SK-N-SH (cell line): ENCODE measurements at regions not wholly inside any gene's neighbourhood (a gene's known extent, or its start where the extent isn't known, plus 50 kb on each side); places are given as distances from the start of the nearest gene placed in this dataset.

Experiments
- CTCF ChIA-PET: fragments of 300-600, 350-600 bp; formaldehyde crosslinking; extraction: SDS; loops from one replicate; lab custom pipeline; 2021; lab: Yijun Ruan, JAX
- POLR2A ChIA-PET: fragments of 350-600 bp; sonication (Branson Sonifier 250); formaldehyde crosslinking; extraction: SDS; loops from one replicate; lab custom pipeline; 2020; ENCODE audit warnings: antibody characterized with exemption, inconsistent platforms; lab: Yijun Ruan, JAX
- DNase-seq: peaks from one replicate; pipeline ENCODE4 v3.0.0; 2012
- H2AFZ ChIP-seq: fragments of 200-600 bp; sonication (generic); 2 replicates; pipeline ENCODE4 v1.8.1; 2016; ENCODE audit warnings: antibody characterized with exemption, mild to moderate bottlenecking, low read depth
- H3F3A ChIP-seq: fragments of 200-600 bp; sonication (generic); replicated peaks from 2 replicates; pipeline ENCODE3; 2016; ENCODE audit warnings: antibody characterized with exemption, mild to moderate bottlenecking; ENCODE audit not compliant: insufficient read depth
- H3K27ac ChIP-seq, 2 experiments: fragments of 200-500 bp in 1 of 2; fragments of 200-600 bp in 1 of 2; sonication (Bioruptor generic) in 1 of 2; sonication (generic), shearing (Covaris generic) in 1 of 2; 2 replicates each; pipeline versions ENCODE4 v1.5.1 to v1.6.1; 2014 to 2016; ENCODE audit warnings: low read depth in 2 of 2, inconsistent platforms in 1 of 2, low read length in 1 of 2, mild to moderate bottlenecking in 1 of 2, mixed read lengths in 1 of 2
- H3K27me3 ChIP-seq: fragments of 200-600 bp; sonication (generic), shearing (Covaris generic); 2 replicates; pipeline ENCODE4 v1.6.1; 2016; ENCODE audit warnings: mixed run types; ENCODE audit not compliant: insufficient read depth
- H3K36me3 ChIP-seq, 2 experiments: fragments of 200-500 bp in 1 of 2; fragments of 200-600 bp in 1 of 2; sonication (Bioruptor generic) in 1 of 2; sonication (generic) in 1 of 2; replicated peaks in 1 of 2; 2 replicates each; pipeline versions ENCODE3 to v1.5.1; 2014 to 2016; ENCODE audit warnings: low read length in 1 of 2, mild to moderate bottlenecking in 1 of 2; ENCODE audit not compliant: insufficient read depth in 2 of 2, control insufficient read depth in 1 of 2
- H3K4me1 ChIP-seq, 2 experiments: fragments of 200-500 bp in 1 of 2; fragments of 200-600 bp in 1 of 2; sonication (Bioruptor generic) in 1 of 2; sonication (generic), shearing (Covaris generic) in 1 of 2; 2 replicates each; pipeline versions ENCODE4 v1.5.1 to v1.6.1; 2014 to 2016; ENCODE audit warnings: low read depth in 1 of 2, low read length in 1 of 2, mixed run types in 1 of 2; ENCODE audit not compliant: insufficient read depth in 2 of 2, control insufficient read depth in 1 of 2
- H3K4me2 ChIP-seq: fragments of 200-600 bp; sonication (generic), shearing (Covaris generic); 2 replicates; pipeline ENCODE4 v1.6.1; 2017; ENCODE audit warnings: mixed run types
- H3K4me3 ChIP-seq, 2 experiments: fragments of 200-500 bp in 1 of 2; fragments of 200-600 bp in 1 of 2; sonication (Bioruptor generic) in 1 of 2; sonication (generic), shearing (Covaris generic) in 1 of 2; 2 replicates each; pipeline versions ENCODE4 v1.5.1 to v1.8.1; 2014 to 2016; ENCODE audit warnings: low read depth in 2 of 2, inconsistent platforms in 1 of 2, low read length in 1 of 2, mild to moderate bottlenecking in 1 of 2, mixed read lengths in 1 of 2, moderate library complexity in 1 of 2
- H3K79me2 ChIP-seq: fragments of 200-600 bp; sonication (generic); 2 replicates; pipeline ENCODE4 v1.8.1; 2017; ENCODE audit warnings: mild to moderate bottlenecking; ENCODE audit not compliant: insufficient read depth
- H3K9ac ChIP-seq: fragments of 200-600 bp; sonication (generic); 2 replicates; pipeline ENCODE4 v1.6.1; 2017; ENCODE audit warnings: mixed run types
- H3K9me2 ChIP-seq: fragments of 200-600 bp; sonication (generic); 2 replicates; pipeline ENCODE4 v1.6.1; 2017; ENCODE audit warnings: mixed run types
- H3K9me3 ChIP-seq: fragments of 200-600 bp; sonication (generic); 2 replicates; pipeline ENCODE4 v1.6.1; 2017; ENCODE audit warnings: mixed run types, mild to moderate bottlenecking, moderate library complexity
- H4K20me1 ChIP-seq: fragments of 200-600 bp; sonication (generic); 2 replicates; pipeline ENCODE4 v1.6.1; 2017; ENCODE audit warnings: mild to moderate bottlenecking, mixed run types; ENCODE audit not compliant: insufficient read depth
- EP300 ChIP-seq, 2 experiments: IDR thresholded peaks; 2 replicates each; pipeline versions ENCODE4 v1.4.0 to v1.6.1; 2012; ENCODE audit warnings: borderline replicate concordance in 1 of 2, low read depth in 1 of 2, low read length in 1 of 2
- EZH2phosphoT487 ChIP-seq: fragments of 200-600 bp; sonication (generic); IDR thresholded peaks from 2 replicates; pipeline ENCODE4 v1.6.1; 2017; ENCODE audit warnings: low read depth, mixed run types, mild to moderate bottlenecking, antibody characterized with exemption, moderate library complexity, borderline replicate concordance
- FOSL2 ChIP-seq: IDR thresholded peaks from 2 replicates; pipeline ENCODE4 v1.4.0; 2012; ENCODE audit warnings: low read depth, mild to moderate bottlenecking, moderate library complexity, borderline replicate concordance
- FOXM1 ChIP-seq: IDR thresholded peaks from 2 replicates; pipeline ENCODE4 v1.4.0; 2012; ENCODE audit warnings: low read depth, mild to moderate bottlenecking
- GABPA ChIP-seq: IDR thresholded peaks from 2 replicates; pipeline ENCODE4 v1.4.0; 2012; ENCODE audit warnings: low read depth, mild to moderate bottlenecking
- MAX ChIP-seq: IDR thresholded peaks from 2 replicates; pipeline ENCODE4 v1.4.0; 2012; ENCODE audit warnings: low read depth
- MXI1 ChIP-seq: IDR thresholded peaks from 2 replicates; pipeline ENCODE4 v1.6.1; 2012; ENCODE audit warnings: mild to moderate bottlenecking, low read depth, low read length, improper control_type of control experiment
- NFIC ChIP-seq: IDR thresholded peaks from 2 replicates; pipeline ENCODE4 v1.4.0; 2012; ENCODE audit warnings: borderline replicate concordance
- PBX3 ChIP-seq: IDR thresholded peaks from 2 replicates; pipeline ENCODE4; 2012
- RAD21 ChIP-seq: IDR thresholded peaks from 2 replicates; pipeline ENCODE4 v1.6.1; 2012; ENCODE audit warnings: mild to moderate bottlenecking, low read length
- RCOR1 ChIP-seq: fragments of 150-350 bp; IDR thresholded peaks from 2 replicates; pipeline ENCODE4 v1.6.1; 2017; ENCODE audit warnings: antibody characterized with exemption, low read length
- RXRA ChIP-seq: IDR thresholded peaks from 2 replicates; pipeline ENCODE4 v1.4.0; 2012; ENCODE audit warnings: low read depth, mild to moderate bottlenecking, borderline replicate concordance
- SIN3A ChIP-seq: IDR thresholded peaks from 2 replicates; pipeline ENCODE4 v1.6.1; 2012; ENCODE audit warnings: low read depth, mild to moderate bottlenecking, low read length, moderate library complexity, borderline replicate concordance
- SMC3 ChIP-seq: IDR thresholded peaks from 2 replicates; pipeline ENCODE4 v1.6.1; 2012; ENCODE audit warnings: low read depth, low read length, improper control_type of control experiment
- TAF1 ChIP-seq: IDR thresholded peaks from 2 replicates; pipeline ENCODE4 v1.6.1; 2012; ENCODE audit warnings: low read depth, mild to moderate bottlenecking, low read length, moderate library complexity, borderline replicate concordance
- TCF12 ChIP-seq: IDR thresholded peaks from 2 replicates; pipeline ENCODE4 v1.4.0; 2012
- TEAD4 ChIP-seq: IDR thresholded peaks from 2 replicates; pipeline ENCODE4 v1.4.0; 2012; ENCODE audit warnings: mild to moderate bottlenecking, borderline replicate concordance; ENCODE audit not compliant: insufficient read depth
- USF1 ChIP-seq: IDR thresholded peaks from 2 replicates; pipeline ENCODE4 v1.4.0; 2012; ENCODE audit warnings: low read depth, borderline replicate concordance
- USF2 ChIP-seq: fragments of 150-350 bp; IDR thresholded peaks from 2 replicates; pipeline ENCODE4 v1.6.1; 2017; ENCODE audit warnings: antibody characterized with exemption, low read length, low read depth, borderline replicate concordance
- YY1 ChIP-seq: IDR thresholded peaks from 2 replicates; pipeline ENCODE4 v1.4.0; 2012; ENCODE audit warnings: low read depth, mild to moderate bottlenecking
- ZBTB33 ChIP-seq: IDR thresholded peaks from 2 replicates; pipeline ENCODE4 v1.4.0; 2012; ENCODE audit warnings: low read depth, borderline replicate concordance
- WGBS: methylation state at CpG from one replicate; pipeline ENCODE4 v1.1.6; 2017; ENCODE audit warnings: low lambda C conversion rate; 5-methylcytosine and 5-hydroxymethylcytosine counted together

GRCh38 chr1:170225781-170226530, 80.2 kb downstream of the NTMT2 start (continued):
- TF ChIP-seq USF2 (no peak), RCOR1 (no peak), ZBTB33 (no peak), NFIC (peak; percentile 17; the same call in 1 of the 2 replicates), SMC3 (no peak), TEAD4 (no peak), GABPA (no peak), FOXM1 (no peak), EP300 (IDR thresholded peaks at IDR 0.05; ENCODE audit: borderline replicate concordance in 1 of 2, low read depth in 1 of 2, low read length in 1 of 2) (no peak)

GRCh38 chr1:170226767-170227166, 81.0 kb downstream of the NTMT2 start:
- CTCF ChIA-PET: no interaction called here
- no peaks in the 10 kb centered on the region for H4K20me1 ChIP-seq
- H3K79me2 ChIP-seq: no peaks in the 10 kb centered on the region
- H3K9ac ChIP-seq: no peak overlapping the region
- H3K27me3 ChIP-seq: no peaks in the 10 kb centered on the region
- no peak overlapping the region for H2AFZ ChIP-seq
- H3K4me1 ChIP-seq: peaks cover 0 to 7% of the 10 kb centered on the region in 2 experiments; a peak in 2 of 4 replicates
- no peak for TF ChIP-seq YY1
- TF ChIP-seq ZBTB33: no peak
- TF ChIP-seq EZH2phosphoT487: no peak
- TF ChIP-seq SMC3: no peak
- TF ChIP-seq RXRA: no peak
- TF ChIP-seq PBX3: no peak
- TF ChIP-seq MXI1: no peak
- TF ChIP-seq RAD21: no peak
- TF ChIP-seq FOSL2: no peak
- no peak for TF ChIP-seq TAF1
- no peak for TF ChIP-seq GABPA
- no peak for TF ChIP-seq SIN3A
- no peak for TF ChIP-seq USF2
- no peak for TF ChIP-seq EP300 (IDR thresholded peaks at IDR 0.05; ENCODE audit: borderline replicate concordance in 1 of 2, low read depth in 1 of 2, low read length in 1 of 2)
- TF ChIP-seq MAX: no peak
- no peak for TF ChIP-seq USF1
- no peak for TF ChIP-seq NFIC
- no peak for TF ChIP-seq TCF12
- 23% methylated on average over 1 of the region's 1 CpG for WGBS
- peak overlapping the region; percentile 23 to 34; a peak in 2 of 4 replicates for H3K27ac ChIP-seq
- POLR2A ChIA-PET: no interaction called here
- H3F3A ChIP-seq: no peaks in the 10 kb centered on the region
- DNase-seq: no peak
- no peaks in the 10 kb centered on the region for H3K9me2 ChIP-seq
- H3K9me3 ChIP-seq: no peaks in the 10 kb centered on the region
- H3K4me3 ChIP-seq: no peak overlapping the region
- H3K4me2 ChIP-seq: no peak overlapping the region
- no peaks in the 10 kb centered on the region for H3K36me3 ChIP-seq
